HG03575 (cell line): ENCODE measurements at regions not wholly inside any gene's neighbourhood (a gene's known extent, or its start where the extent isn't known, plus 50 kb on each side); places are given as distances from the start of the nearest gene placed in this dataset.
"Not testable (repeated sequence)": the region's sequence is repeated elsewhere in the genome, so short reads cannot be mapped to it uniquely, and the experiment has no call there.

Experiments used
- ATAC-seq: cut with Tn5 transposase; IDR thresholded peaks from one replicate; pipeline ENCODE4 v1.9.1; 2021; ENCODE audit not compliant: unreplicated experiment, insufficient number of reproducible peaks, low FRiP score; ENCODE audit errors: extremely low read depth

- ATAC-seq = no peak
Observed at GRCh38 chr6:71228461-71229041, 60.1 kb upstream of the OGFRL1 start.

GRCh38 chr6:71229477-71229876 lies 59.1 kb upstream of the OGFRL1 start:
- no peak for ATAC-seq

- ATAC-seq = not testable (repeated sequence)
Observed at GRCh38 chr6:71232890-71233289, 55.7 kb upstream of the OGFRL1 start.

DNA sequence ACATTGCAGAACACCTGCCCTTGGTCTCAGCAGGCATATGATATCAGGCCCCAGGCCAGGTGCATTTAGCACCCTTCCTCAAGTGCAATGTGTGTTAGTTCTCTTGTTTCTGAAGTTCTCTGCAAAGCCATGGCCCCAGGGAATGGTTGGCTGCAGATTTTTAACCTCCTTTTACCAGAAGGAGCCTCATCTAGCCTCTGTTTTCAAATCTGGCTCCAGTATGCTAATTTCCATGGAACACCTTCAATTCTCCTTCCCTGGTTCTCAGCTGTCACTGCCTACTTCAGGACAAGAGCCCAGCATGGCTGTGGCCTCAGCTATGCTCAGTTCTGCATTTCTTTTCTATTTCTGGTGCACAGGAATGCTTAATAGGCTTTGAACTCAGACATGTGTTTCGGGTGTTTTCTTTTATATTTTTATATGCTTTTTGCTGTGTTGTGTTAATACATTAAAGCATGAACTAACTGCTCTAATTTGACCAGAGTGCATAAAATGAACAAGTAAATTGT lies 51.6 kb upstream of the OGFRL1 start:
- no peak for ATAC-seq

- ATAC-seq = no peak
Observed at GRCh38 chr6:71238351-71238750, 50.3 kb upstream of the OGFRL1 start.
